ENCODE measurements at regions not wholly inside any gene's neighbourhood (a gene's known extent, or its start where the extent isn't known, plus 50 kb on each side); places are given as distances from the start of the nearest gene placed in this dataset.
A peak's percentile ranks its signal among the peaks of the same experiment; 100 is the strongest.
"Not testable (repeated sequence)": the region's sequence is repeated elsewhere in the genome, so short reads cannot be mapped to it uniquely, and the experiment has no call there.

DNA sequence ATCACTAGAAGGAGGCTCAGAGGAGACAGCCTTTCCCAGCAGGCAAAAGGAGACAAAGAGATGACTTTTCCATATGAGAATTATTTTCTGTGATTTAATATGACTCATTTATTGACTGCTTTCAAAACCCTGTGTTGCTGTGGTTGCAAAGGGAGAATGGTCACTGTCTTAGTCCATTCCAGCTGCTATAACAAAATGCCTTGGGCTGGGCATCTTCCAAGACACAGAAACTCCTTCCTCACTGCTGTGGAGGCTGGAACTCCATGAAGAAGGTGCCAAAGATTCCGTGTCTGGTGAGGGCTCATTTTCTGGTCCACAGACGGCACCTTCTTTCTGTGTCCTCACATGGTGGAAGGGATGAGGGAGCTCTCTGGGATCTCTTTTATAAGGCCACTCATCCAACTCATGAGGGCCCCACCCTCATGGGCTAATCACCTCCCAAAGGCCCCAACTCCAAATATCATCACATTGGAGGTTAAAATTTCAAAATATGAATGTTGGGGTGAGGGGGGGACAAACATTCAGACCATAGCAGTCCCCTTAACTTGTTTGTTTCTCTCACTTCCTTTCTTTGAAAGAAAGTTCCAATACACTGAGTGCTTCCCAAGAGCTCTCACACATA lies 252.1 kb upstream of the RAB4A start:
- Histone ChIP-seq H2AFZ (no peak overlapping the region), H3K4me1 (ENCODE audit: insufficient read depth) (peaks cover 12% of the 10 kb centered on the region), H3K4me2 (no peak overlapping the region), H3K27me3 (no peaks in the 10 kb centered on the region), H3K4me3 (no peak overlapping the region), H3K9me3 (ENCODE audit: low read depth) (no peaks in the 10 kb centered on the region), H3K9me2 (replicated peaks; ENCODE audit: insufficient read depth) (no peaks in the 10 kb centered on the region), H3K27ac (no peak overlapping the region), H4K20me1 (ENCODE audit: insufficient read depth, poor library complexity, severe bottlenecking) (no peaks in the 10 kb centered on the region), H3K79me2 (no peaks in the 10 kb centered on the region), H3K36me3 (replicated peaks; ENCODE audit: insufficient read depth, low read depth) (no peaks in the 10 kb centered on the region)
- 91% methylated on average over 2 of the region's 2 CpGs for WGBS (ENCODE audit: low lambda C conversion rate, missing lambda C conversion rate)
- DNase-seq (ENCODE audit: low spot score), result no peak
- TF ChIP-seq, protein P1, sequence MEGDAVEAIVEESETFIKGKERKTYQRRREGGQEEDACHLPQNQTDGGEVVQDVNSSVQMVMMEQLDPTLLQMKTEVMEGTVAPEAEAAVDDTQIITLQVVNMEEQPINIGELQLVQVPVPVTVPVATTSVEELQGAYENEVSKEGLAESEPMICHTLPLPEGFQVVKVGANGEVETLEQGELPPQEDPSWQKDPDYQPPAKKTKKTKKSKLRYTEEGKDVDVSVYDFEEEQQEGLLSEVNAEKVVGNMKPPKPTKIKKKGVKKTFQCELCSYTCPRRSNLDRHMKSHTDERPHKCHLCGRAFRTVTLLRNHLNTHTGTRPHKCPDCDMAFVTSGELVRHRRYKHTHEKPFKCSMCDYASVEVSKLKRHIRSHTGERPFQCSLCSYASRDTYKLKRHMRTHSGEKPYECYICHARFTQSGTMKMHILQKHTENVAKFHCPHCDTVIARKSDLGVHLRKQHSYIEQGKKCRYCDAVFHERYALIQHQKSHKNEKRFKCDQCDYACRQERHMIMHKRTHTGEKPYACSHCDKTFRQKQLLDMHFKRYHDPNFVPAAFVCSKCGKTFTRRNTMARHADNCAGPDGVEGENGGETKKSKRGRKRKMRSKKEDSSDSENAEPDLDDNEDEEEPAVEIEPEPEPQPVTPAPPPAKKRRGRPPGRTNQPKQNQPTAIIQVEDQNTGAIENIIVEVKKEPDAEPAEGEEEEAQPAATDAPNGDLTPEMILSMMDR (IDR thresholded peaks at IDR 0.05; ENCODE audit: poor library complexity), result no peak
- TF ChIP-seq EZH2 (IDR thresholded peaks at IDR 0.05; ENCODE audit: borderline replicate concordance) (no peak), EZH2phosphoT487 (IDR thresholded peaks at IDR 0.05; ENCODE audit: low read depth, severe bottlenecking, unreplicated experiment) (no peak)

- H3K9me2 ChIP-seq (replicated peaks; ENCODE audit: insufficient read depth), result no peaks in the 10 kb centered on the region
- H3K4me1 ChIP-seq (ENCODE audit: insufficient read depth), result peaks cover 5% of the 10 kb centered on the region
- no peaks in the 10 kb centered on the region for H3K36me3 ChIP-seq (replicated peaks; ENCODE audit: insufficient read depth, low read depth)
- H3K79me2 ChIP-seq, result no peaks in the 10 kb centered on the region
- 97% methylated on average over 8 of the region's 8 CpGs for WGBS (ENCODE audit: low lambda C conversion rate, missing lambda C conversion rate)
- no peak overlapping the region for H3K27ac ChIP-seq
- H3K9me3 ChIP-seq (ENCODE audit: low read depth), result no peaks in the 10 kb centered on the region
- no peak overlapping the region for H3K4me2 ChIP-seq
- no peak overlapping the region for H3K4me3 ChIP-seq
- no peaks in the 10 kb centered on the region for H3K27me3 ChIP-seq
- H2AFZ ChIP-seq, result no peak overlapping the region
- TF ChIP-seq EZH2 (IDR thresholded peaks at IDR 0.05; ENCODE audit: borderline replicate concordance) (no peak), EZH2phosphoT487 (IDR thresholded peaks at IDR 0.05; ENCODE audit: low read depth, severe bottlenecking, unreplicated experiment) (no peak)
- TF ChIP-seq, protein P1 (IDR thresholded peaks at IDR 0.05; ENCODE audit: poor library complexity), result no peak
- peak; percentile 45 for DNase-seq (ENCODE audit: low spot score)
- H4K20me1 ChIP-seq (ENCODE audit: insufficient read depth, poor library complexity, severe bottlenecking), result no peaks in the 10 kb centered on the region
Measured at GRCh38 chr1:229019663-229020271, 251.1 kb upstream of the RAB4A start.

- H3K9me2 ChIP-seq (replicated peaks; ENCODE audit: insufficient read depth); H3K79me2 ChIP-seq; H3K4me2 ChIP-seq; H2AFZ ChIP-seq; H3K36me3 ChIP-seq (replicated peaks; ENCODE audit: insufficient read depth, low read depth); H3K4me1 ChIP-seq (ENCODE audit: insufficient read depth); DNase-seq (ENCODE audit: low spot score); H3K9me3 ChIP-seq (ENCODE audit: low read depth); H4K20me1 ChIP-seq (ENCODE audit: insufficient read depth, poor library complexity, severe bottlenecking); H3K27ac ChIP-seq; H3K27me3 ChIP-seq; H3K4me3 ChIP-seq: not testable (repeated sequence)
- WGBS (ENCODE audit: low lambda C conversion rate, missing lambda C conversion rate), result 96% methylated on average over 1 of the region's 1 CpG
Measured at GRCh38 chr1:229021034-229021433, 249.9 kb upstream of the RAB4A start.

DNA sequence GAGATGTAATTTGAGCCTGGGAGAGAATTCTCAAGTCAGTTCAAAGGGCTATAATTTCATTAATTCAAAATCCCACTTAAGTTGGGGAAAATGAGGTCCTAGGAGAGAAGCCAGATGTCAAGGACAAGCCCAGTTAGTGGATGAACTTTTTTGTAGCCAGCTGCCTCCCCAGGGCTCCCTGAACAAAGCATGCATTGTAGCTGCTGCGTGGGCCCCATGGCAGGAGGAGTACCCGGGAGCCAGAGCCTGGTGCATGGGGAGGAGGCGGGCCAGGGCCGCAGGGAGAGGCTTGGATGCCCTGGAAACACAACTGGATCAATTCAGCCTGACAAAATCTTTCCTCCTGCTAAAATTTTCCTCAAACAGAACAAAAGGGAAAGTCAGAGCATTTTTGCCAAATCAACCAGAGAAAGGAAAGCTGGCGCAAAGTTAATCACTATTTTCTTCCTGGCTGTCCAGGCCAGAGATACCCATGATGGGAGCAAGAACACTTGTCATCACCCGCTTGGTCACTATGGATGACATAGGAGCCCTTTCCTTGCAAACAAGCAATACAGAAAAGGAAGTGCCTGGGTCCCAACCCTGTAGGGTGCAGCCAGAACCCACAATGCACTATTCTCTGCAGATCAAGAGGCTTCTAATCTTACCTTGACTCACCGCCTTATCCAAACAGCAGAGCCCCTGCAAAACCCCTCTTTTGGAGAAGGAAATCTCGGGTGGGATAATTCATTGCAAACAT lies 248.1 kb upstream of the RAB4A start:
- Histone ChIP-seq H3K4me1 (ENCODE audit: insufficient read depth) (peaks cover 16% of the 10 kb centered on the region), H4K20me1 (ENCODE audit: insufficient read depth, poor library complexity, severe bottlenecking) (no peaks in the 10 kb centered on the region), H3K9me2 (replicated peaks; ENCODE audit: insufficient read depth) (no peaks in the 10 kb centered on the region), H3K36me3 (replicated peaks; ENCODE audit: insufficient read depth, low read depth) (no peaks in the 10 kb centered on the region), H3K79me2 (no peaks in the 10 kb centered on the region), H3K27me3 (no peaks in the 10 kb centered on the region), H3K27ac (no peak overlapping the region), H3K9me3 (ENCODE audit: low read depth) (no peaks in the 10 kb centered on the region), H3K4me2 (no peak overlapping the region), H2AFZ (no peak overlapping the region), H3K4me3 (no peak overlapping the region)
- DNase-seq (ENCODE audit: low spot score), result no peak
- TF ChIP-seq, protein P1 (IDR thresholded peaks at IDR 0.05; ENCODE audit: poor library complexity), result no peak
- no peak for TF ChIP-seq EZH2phosphoT487 (IDR thresholded peaks at IDR 0.05; ENCODE audit: low read depth, severe bottlenecking, unreplicated experiment)
- no peak for TF ChIP-seq EZH2 (IDR thresholded peaks at IDR 0.05; ENCODE audit: borderline replicate concordance)
- WGBS (ENCODE audit: low lambda C conversion rate, missing lambda C conversion rate), result 77% methylated on average over 8 of the region's 8 CpGs

Data from hepatocyte (in vitro differentiated cells).